Stimulated activated CD4-positive, alpha-beta T cell treated with anti-CD3 and anti-CD28 coated beads, Interleukin-1b, Interleukin-23, amount 100 ng/mL, for 24 hours (primary cell): ENCODE measurements at regions not wholly inside any gene's neighbourhood (a gene's known extent, or its start where the extent isn't known, plus 50 kb on each side); places are given as distances from the start of the nearest gene placed in this dataset.
A peak's percentile ranks its signal among the peaks of the same experiment; 100 is the strongest.
"Not testable (repeated sequence)": the region's sequence is repeated elsewhere in the genome, so short reads cannot be mapped to it uniquely, and the experiment has no call there.

ENCODE experiments used
- DNase-seq, 4 experiments: peaks; one replicate each; pipeline ENCODE4 v3.0.0-alpha.2; 2020; ENCODE audit warnings: low read depth in 4 of 4, low spot score in 1 of 4

- not testable (repeated sequence) for DNase-seq
Measured at GRCh38 chr16:29578898-29579297, 72.7 kb upstream of the NPIPB12 start.

GRCh38 chr16:29581764-29582163 lies 75.6 kb upstream of the NPIPB12 start:
- not testable (repeated sequence) for DNase-seq

GRCh38 chr16:29591919-29592318 lies 71.1 kb upstream of the SPN start:
- DNase-seq: not testable (repeated sequence)

GRCh38 chr16:29594269-29594925 lies 68.7 kb upstream of the SPN start:
- DNase-seq: peak in 1 of 4 experiments; percentile 50

- DNase-seq: peak; percentile 63 to 85 (median 74)
Measured at GRCh38 chr16:29594926-29595838, 67.9 kb upstream of the SPN start.

- not testable (repeated sequence) for DNase-seq
Measured at GRCh38 chr16:29597030-29597429, 66.0 kb upstream of the SPN start.

GRCh38 chr16:29600111-29601000 lies 62.7 kb upstream of the SPN start:
- DNase-seq: not testable (repeated sequence)

GRCh38 chr16:29602247-29602625 lies 60.8 kb upstream of the SPN start:
- DNase-seq: not testable (repeated sequence)

GRCh38 chr16:29602683-29603088 lies 60.4 kb upstream of the SPN start:
- DNase-seq: not testable (repeated sequence)

- not testable (repeated sequence) for DNase-seq
Measured at GRCh38 chr16:29604631-29605549, 58.2 kb upstream of the SPN start.

GRCh38 chr16:29605593-29606205 lies 57.3 kb upstream of the SPN start:
- DNase-seq: not testable (repeated sequence)

GRCh38 chr16:29606669-29607427 lies 56.2 kb upstream of the SPN start:
- DNase-seq: not testable (repeated sequence)

- not testable (repeated sequence) for DNase-seq
Measured at GRCh38 chr16:29607428-29607823, 55.6 kb upstream of the SPN start.

- not testable (repeated sequence) for DNase-seq
Measured at GRCh38 chr16:29612381-29613306, 50.4 kb upstream of the SPN start.
